ENCODE measurements at regions not wholly inside any gene's neighbourhood (a gene's known extent, or its start where the extent isn't known, plus 50 kb on each side); places are given as distances from the start of the nearest gene placed in this dataset.

DNA sequence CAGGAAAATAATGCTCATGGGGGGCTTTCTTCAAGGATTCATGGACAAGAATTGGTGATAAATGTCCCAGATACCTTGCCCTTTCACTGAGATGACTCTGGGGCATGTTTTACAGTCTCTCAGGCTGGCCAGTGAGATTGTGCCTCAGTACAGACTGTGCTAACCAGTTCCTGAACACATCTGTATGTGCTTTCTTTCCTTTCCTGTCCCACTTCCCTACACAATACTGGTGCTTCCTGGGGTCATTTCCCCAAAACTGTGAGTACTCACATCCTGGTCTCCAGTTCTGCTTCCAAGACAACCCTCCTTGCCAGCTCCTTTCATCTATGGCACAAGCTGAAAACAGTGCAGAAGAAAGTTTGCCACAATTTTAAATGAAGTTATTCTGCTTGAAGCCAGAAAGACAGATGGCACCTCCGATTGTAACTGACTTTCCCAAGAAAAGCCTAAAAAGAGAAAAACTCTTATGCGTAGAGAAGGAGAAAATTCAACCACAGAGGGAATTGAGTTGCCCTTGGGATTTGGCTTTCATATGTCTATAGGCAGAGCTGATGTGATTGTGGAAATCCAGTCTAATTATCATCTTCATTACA, 134.7 kb downstream of the DRD1 start:
- TF ChIP-seq, protein P1, sequence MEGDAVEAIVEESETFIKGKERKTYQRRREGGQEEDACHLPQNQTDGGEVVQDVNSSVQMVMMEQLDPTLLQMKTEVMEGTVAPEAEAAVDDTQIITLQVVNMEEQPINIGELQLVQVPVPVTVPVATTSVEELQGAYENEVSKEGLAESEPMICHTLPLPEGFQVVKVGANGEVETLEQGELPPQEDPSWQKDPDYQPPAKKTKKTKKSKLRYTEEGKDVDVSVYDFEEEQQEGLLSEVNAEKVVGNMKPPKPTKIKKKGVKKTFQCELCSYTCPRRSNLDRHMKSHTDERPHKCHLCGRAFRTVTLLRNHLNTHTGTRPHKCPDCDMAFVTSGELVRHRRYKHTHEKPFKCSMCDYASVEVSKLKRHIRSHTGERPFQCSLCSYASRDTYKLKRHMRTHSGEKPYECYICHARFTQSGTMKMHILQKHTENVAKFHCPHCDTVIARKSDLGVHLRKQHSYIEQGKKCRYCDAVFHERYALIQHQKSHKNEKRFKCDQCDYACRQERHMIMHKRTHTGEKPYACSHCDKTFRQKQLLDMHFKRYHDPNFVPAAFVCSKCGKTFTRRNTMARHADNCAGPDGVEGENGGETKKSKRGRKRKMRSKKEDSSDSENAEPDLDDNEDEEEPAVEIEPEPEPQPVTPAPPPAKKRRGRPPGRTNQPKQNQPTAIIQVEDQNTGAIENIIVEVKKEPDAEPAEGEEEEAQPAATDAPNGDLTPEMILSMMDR (conservative IDR thresholded peaks at IDR 0.05; ENCODE audit: low read depth, low read length), result no peak
- no peak for TF ChIP-seq POLR2A (IDR thresholded peaks at IDR 0.05; ENCODE audit: low read depth, low read length)
- TF ChIP-seq RFX5 (IDR thresholded peaks at IDR 0.05; ENCODE audit: low read depth, low read length), result no peak
- no peak for TF ChIP-seq SMC3 (IDR thresholded peaks at IDR 0.05; ENCODE audit: low read depth, low read length)
- no peak for TF ChIP-seq CEBPB (IDR thresholded peaks at IDR 0.05; ENCODE audit: low read depth, low read length)
- TF ChIP-seq RAD21 (IDR thresholded peaks at IDR 0.05; ENCODE audit: low read length), result no peak
- TF ChIP-seq, protein P2, sequence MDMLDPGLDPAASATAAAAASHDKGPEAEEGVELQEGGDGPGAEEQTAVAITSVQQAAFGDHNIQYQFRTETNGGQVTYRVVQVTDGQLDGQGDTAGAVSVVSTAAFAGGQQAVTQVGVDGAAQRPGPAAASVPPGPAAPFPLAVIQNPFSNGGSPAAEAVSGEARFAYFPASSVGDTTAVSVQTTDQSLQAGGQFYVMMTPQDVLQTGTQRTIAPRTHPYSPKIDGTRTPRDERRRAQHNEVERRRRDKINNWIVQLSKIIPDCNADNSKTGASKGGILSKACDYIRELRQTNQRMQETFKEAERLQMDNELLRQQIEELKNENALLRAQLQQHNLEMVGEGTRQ (IDR thresholded peaks at IDR 0.05; ENCODE audit: low read depth, low read length), result no peak
- TF ChIP-seq RCOR1 (IDR thresholded peaks at IDR 0.05; ENCODE audit: insufficient replicate concordance, low read length), result no peak
- TF ChIP-seq MAZ (IDR thresholded peaks at IDR 0.05; ENCODE audit: borderline replicate concordance, low read depth, low read length), result no peak
- TF ChIP-seq MXI1 (IDR thresholded peaks at IDR 0.05; ENCODE audit: borderline replicate concordance, low read depth, low read length), result no peak
- no peak for TF ChIP-seq BHLHE40 (IDR thresholded peaks at IDR 0.05; ENCODE audit: low read depth, low read length)
